ENCODE measurements at regions not wholly inside any gene's neighbourhood (a gene's known extent, or its start where the extent isn't known, plus 50 kb on each side); places are given as distances from the start of the nearest gene placed in this dataset.

- TF ChIP-seq CTCF (IDR thresholded peaks at IDR 0.05; ENCODE audit: extremely low read depth, insufficient read depth, missing control alignments): no peak
- DNase-seq (ENCODE audit: low spot score): no peak
- in situ Hi-C loops (cut with MboI; ENCODE audit: low pct_unique_long_range_greater_than_20kb, low sequenced_read_pairs, unreplicated experiment): no loop called here
These were observed 219.1 kb downstream of the SOCS6 start for GRCh38 chr18:70507970-70508369.

GRCh38 chr18:70506511-70506910 is 217.7 kb downstream of the SOCS6 start:
- in situ Hi-C loops (cut with MboI; ENCODE audit: low pct_unique_long_range_greater_than_20kb, low sequenced_read_pairs, unreplicated experiment): no loop called here
- no peak for DNase-seq (ENCODE audit: low spot score)

GRCh38 chr18:70503060-70503459 is 214.2 kb downstream of the SOCS6 start:
- TF ChIP-seq CTCF (IDR thresholded peaks at IDR 0.05; ENCODE audit: extremely low read depth, insufficient read depth, missing control alignments): no peak
- no peak for DNase-seq (ENCODE audit: low spot score)
- in situ Hi-C loops (cut with MboI; ENCODE audit: low pct_unique_long_range_greater_than_20kb, low sequenced_read_pairs, unreplicated experiment): no loop called here

More at GRCh38 chr18:70506511-70506910, 217.7 kb downstream of the SOCS6 start:
- no peak for TF ChIP-seq CTCF (IDR thresholded peaks at IDR 0.05; ENCODE audit: extremely low read depth, insufficient read depth, missing control alignments)

GRCh38 chr18:70501358-70501757 is 212.5 kb downstream of the SOCS6 start:
- no peak for TF ChIP-seq CTCF (IDR thresholded peaks at IDR 0.05; ENCODE audit: extremely low read depth, insufficient read depth, missing control alignments)
- DNase-seq (ENCODE audit: low spot score): no peak
- in situ Hi-C loops (cut with MboI; ENCODE audit: low pct_unique_long_range_greater_than_20kb, low sequenced_read_pairs, unreplicated experiment): no loop called here

- in situ Hi-C loops (cut with MboI; ENCODE audit: low pct_unique_long_range_greater_than_20kb, low sequenced_read_pairs, unreplicated experiment): no loop called here
- no peak for TF ChIP-seq CTCF (IDR thresholded peaks at IDR 0.05; ENCODE audit: extremely low read depth, insufficient read depth, missing control alignments)
- no peak for DNase-seq (ENCODE audit: low spot score)
These were observed 211.9 kb downstream of the SOCS6 start for GRCh38 chr18:70500748-70501147.

GRCh38 chr18:70499218-70499691 is 210.4 kb downstream of the SOCS6 start:
- in situ Hi-C loops (cut with MboI; ENCODE audit: low pct_unique_long_range_greater_than_20kb, low sequenced_read_pairs, unreplicated experiment): no loop called here
- no peak for TF ChIP-seq CTCF (IDR thresholded peaks at IDR 0.05; ENCODE audit: extremely low read depth, insufficient read depth, missing control alignments)
- DNase-seq (ENCODE audit: low spot score): no peak
